Ishikawa (cell line): ENCODE measurements at regions not wholly inside any gene's neighbourhood (a gene's known extent, or its start where the extent isn't known, plus 50 kb on each side); places are given as distances from the start of the nearest gene placed in this dataset.

ENCODE experiments used
- CEBPB ChIP-seq: IDR thresholded peaks from 2 replicates; pipeline ENCODE4 v1.6.1; 2012
- CREB1 ChIP-seq: IDR thresholded peaks from 2 replicates; pipeline ENCODE4 v1.6.1; 2012; ENCODE audit warnings: low read depth
- EGR1 ChIP-seq: IDR thresholded peaks from 2 replicates; pipeline ENCODE4 v1.6.1; 2012
- EP300 ChIP-seq: IDR thresholded peaks from 2 replicates; pipeline ENCODE4 v1.6.1; 2012; ENCODE audit warnings: borderline replicate concordance
- FOXM1 ChIP-seq: IDR thresholded peaks from 2 replicates; pipeline ENCODE4 v1.6.1; 2012; ENCODE audit warnings: low read depth, borderline replicate concordance
- NFIC ChIP-seq: IDR thresholded peaks from 2 replicates; pipeline ENCODE4 v1.6.1; 2012
- RAD21 ChIP-seq: IDR thresholded peaks from 2 replicates; pipeline ENCODE4 v1.6.1; 2012; ENCODE audit warnings: low read depth
- TAF1 ChIP-seq: IDR thresholded peaks from 2 replicates; pipeline ENCODE4 v1.6.1; 2012; ENCODE audit warnings: low read depth, mild to moderate bottlenecking
- TCF12 ChIP-seq: IDR thresholded peaks from 2 replicates; pipeline ENCODE4 v1.6.1; 2012; ENCODE audit warnings: low read depth
- TEAD4 ChIP-seq: IDR thresholded peaks from 2 replicates; pipeline ENCODE4 v1.6.1; 2012
- YY1 ChIP-seq: IDR thresholded peaks from 2 replicates; pipeline ENCODE4 v1.6.1; 2012; ENCODE audit warnings: low read depth
- ZBTB7A ChIP-seq: IDR thresholded peaks from 2 replicates; pipeline ENCODE4 v1.6.1; 2012; ENCODE audit warnings: low read depth
- TF ChIP-seq, protein P1 (sequence below): IDR thresholded peaks from 2 replicates; pipeline ENCODE4 v1.6.1; 2012
- TF ChIP-seq, protein P2 (sequence below): IDR thresholded peaks from 2 replicates; pipeline ENCODE4 v1.6.1; 2012
- TF ChIP-seq, protein P3 (sequence below): IDR thresholded peaks from 2 replicates; pipeline ENCODE4 v1.6.1; 2012; ENCODE audit warnings: low read depth, mild to moderate bottlenecking

DNA sequence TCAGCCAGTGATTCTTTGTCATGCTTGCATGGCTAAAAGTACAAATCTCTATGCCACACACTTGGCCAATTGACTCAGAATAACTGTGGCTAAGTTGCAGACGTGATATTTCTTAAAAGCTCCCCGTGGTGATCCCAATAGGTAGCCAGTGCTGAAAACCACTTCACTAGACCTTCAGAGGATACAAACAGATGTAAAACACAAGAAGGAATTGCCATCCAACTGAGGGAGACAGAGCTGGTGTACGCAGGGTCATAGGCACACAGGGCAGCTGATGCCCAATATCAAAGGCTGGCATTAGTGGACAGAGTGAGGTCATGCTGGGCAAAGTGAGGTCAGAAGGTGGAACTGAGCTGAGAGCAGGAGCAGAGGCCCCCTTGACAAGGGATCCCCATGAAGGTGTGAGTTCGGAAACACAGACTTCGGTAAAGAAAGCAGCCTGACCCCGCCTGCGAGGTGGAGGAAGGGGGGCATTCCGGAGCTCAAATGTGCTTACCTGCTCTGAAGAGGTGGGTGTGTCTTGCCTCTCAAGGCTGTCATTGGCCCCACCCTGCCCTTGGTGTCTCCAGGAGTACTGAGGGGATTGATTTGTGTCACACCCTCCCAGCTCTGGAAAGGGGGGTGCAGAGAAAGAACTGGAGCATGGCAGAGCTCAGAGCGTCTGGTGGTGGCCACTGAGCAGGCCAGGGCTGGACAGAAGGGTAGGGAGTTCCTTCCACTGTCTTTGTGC is 344.9 kb upstream of the B3GAT1 start:
- TF ChIP-seq NFIC: no peak
- TF ChIP-seq, protein P1, sequence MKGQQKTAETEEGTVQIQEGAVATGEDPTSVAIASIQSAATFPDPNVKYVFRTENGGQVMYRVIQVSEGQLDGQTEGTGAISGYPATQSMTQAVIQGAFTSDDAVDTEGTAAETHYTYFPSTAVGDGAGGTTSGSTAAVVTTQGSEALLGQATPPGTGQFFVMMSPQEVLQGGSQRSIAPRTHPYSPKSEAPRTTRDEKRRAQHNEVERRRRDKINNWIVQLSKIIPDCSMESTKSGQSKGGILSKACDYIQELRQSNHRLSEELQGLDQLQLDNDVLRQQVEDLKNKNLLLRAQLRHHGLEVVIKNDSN: no peak
- TF ChIP-seq, protein P2, sequence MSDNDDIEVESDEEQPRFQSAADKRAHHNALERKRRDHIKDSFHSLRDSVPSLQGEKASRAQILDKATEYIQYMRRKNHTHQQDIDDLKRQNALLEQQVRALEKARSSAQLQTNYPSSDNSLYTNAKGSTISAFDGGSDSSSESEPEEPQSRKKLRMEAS: no peak
- no peak for TF ChIP-seq YY1
- TF ChIP-seq EGR1: no peak
- no peak for TF ChIP-seq TEAD4
- no peak for TF ChIP-seq EP300
- no peak for TF ChIP-seq CREB1
- TF ChIP-seq RAD21: no peak
- no peak for TF ChIP-seq CEBPB

GRCh38 chr11:134755535-134755934 is 343.5 kb upstream of the B3GAT1 start:
- TF ChIP-seq EP300: no peak
- TF ChIP-seq, protein P2: no peak
- no peak for TF ChIP-seq TCF12
- TF ChIP-seq, protein P3, sequence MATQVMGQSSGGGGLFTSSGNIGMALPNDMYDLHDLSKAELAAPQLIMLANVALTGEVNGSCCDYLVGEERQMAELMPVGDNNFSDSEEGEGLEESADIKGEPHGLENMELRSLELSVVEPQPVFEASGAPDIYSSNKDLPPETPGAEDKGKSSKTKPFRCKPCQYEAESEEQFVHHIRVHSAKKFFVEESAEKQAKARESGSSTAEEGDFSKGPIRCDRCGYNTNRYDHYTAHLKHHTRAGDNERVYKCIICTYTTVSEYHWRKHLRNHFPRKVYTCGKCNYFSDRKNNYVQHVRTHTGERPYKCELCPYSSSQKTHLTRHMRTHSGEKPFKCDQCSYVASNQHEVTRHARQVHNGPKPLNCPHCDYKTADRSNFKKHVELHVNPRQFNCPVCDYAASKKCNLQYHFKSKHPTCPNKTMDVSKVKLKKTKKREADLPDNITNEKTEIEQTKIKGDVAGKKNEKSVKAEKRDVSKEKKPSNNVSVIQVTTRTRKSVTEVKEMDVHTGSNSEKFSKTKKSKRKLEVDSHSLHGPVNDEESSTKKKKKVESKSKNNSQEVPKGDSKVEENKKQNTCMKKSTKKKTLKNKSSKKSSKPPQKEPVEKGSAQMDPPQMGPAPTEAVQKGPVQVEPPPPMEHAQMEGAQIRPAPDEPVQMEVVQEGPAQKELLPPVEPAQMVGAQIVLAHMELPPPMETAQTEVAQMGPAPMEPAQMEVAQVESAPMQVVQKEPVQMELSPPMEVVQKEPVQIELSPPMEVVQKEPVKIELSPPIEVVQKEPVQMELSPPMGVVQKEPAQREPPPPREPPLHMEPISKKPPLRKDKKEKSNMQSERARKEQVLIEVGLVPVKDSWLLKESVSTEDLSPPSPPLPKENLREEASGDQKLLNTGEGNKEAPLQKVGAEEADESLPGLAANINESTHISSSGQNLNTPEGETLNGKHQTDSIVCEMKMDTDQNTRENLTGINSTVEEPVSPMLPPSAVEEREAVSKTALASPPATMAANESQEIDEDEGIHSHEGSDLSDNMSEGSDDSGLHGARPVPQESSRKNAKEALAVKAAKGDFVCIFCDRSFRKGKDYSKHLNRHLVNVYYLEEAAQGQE: no peak
- no peak for TF ChIP-seq CREB1
- TF ChIP-seq YY1: no peak
- no peak for TF ChIP-seq EGR1
- TF ChIP-seq NFIC: no peak
- TF ChIP-seq CEBPB: no peak
- no peak for TF ChIP-seq FOXM1
- TF ChIP-seq TEAD4: no peak

DNA sequence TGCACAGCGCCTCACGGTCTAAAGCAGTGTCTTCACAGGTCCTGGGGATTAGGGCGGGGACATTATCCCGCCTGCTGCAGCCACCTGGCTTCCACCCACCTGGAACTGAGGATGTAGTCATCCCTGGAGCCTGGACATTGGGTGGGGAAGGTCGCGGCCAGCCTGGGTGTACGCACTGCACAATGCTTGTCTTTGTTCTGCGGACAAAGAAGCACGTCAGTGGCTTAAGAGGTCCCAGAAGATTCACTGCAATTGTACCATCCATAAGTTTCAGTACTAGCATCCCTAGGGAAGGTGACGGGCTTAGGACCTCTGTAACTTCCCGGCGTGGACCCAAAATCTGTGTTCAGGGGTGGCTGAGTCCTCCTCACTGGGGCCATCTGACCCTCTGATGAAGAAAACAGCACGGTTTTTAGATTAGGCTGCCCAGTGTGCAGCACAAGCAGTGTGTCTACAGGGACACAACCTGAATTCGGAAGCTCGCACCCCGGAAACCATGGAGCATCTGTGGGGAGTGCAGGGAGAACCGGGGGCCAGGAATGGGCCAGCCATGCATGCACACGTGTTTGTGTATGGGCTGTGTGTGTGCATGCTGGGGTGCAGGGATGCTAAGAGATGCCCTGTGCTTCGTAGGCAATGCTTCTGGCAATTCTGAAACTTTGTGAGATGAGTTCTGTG is 342.6 kb upstream of the B3GAT1 start:
- TF ChIP-seq RAD21: no peak
- TF ChIP-seq ZBTB7A: no peak
- TF ChIP-seq, protein P1: no peak
- no peak for TF ChIP-seq TCF12
- no peak for TF ChIP-seq CREB1
- no peak for TF ChIP-seq NFIC
- no peak for TF ChIP-seq EGR1
- TF ChIP-seq, protein P2: no peak
- no peak for TF ChIP-seq FOXM1
- TF ChIP-seq TAF1: no peak
- TF ChIP-seq TEAD4: no peak
- TF ChIP-seq CEBPB: no peak
- no peak for TF ChIP-seq YY1
- TF ChIP-seq, protein P3: no peak

- no peak for TF ChIP-seq CREB1
- TF ChIP-seq TAF1: no peak
- no peak for TF ChIP-seq NFIC
- TF ChIP-seq RAD21: no peak
- no peak for TF ChIP-seq YY1
- TF ChIP-seq EGR1: no peak
- TF ChIP-seq, protein P2: no peak
- TF ChIP-seq ZBTB7A: no peak
- no peak for TF ChIP-seq TCF12
- no peak for TF ChIP-seq CEBPB
- TF ChIP-seq, protein P1: no peak
- no peak for TF ChIP-seq FOXM1
- no peak for TF ChIP-seq EP300
- TF ChIP-seq, protein P3: no peak
- no peak for TF ChIP-seq TEAD4
Measured at GRCh38 chr11:134753771-134754520, 341.9 kb upstream of the B3GAT1 start.
